H1 (cell line): ENCODE measurements at regions not wholly inside any gene's neighbourhood (a gene's known extent, or its start where the extent isn't known, plus 50 kb on each side); places are given as distances from the start of the nearest gene placed in this dataset.

ENCODE experiments used
- CTCF ChIA-PET: fragments of 300-600 bp; sonication (Branson Sonifier 250); formaldehyde crosslinking; loops from one replicate; lab custom pipeline; 2021; ENCODE audit not compliant: partially characterized antibody; lab: Charles Lee
- POLR2A ChIA-PET: fragments of 300-600 bp; sonication (Branson Sonifier 250); formaldehyde crosslinking; loops from one replicate; lab custom pipeline; 2021; ENCODE audit warnings: inconsistent platforms; ENCODE audit not compliant: partially characterized antibody; lab: Charles Lee
- DNase-seq, 2 experiments: peaks; one replicate each; pipeline versions ENCODE4 v3.0.0 to v3.0.0-alpha.2; 2010 to 2022; ENCODE audit warnings: low spot score in 2 of 2, low read depth in 1 of 2, mixed read lengths in 1 of 2
- FAIRE-seq: peaks from 2 replicates; lab custom pipeline; 2011; peaks lifted over from hg19 to GRCh38; lab: Jason Lieb, UNC
- H2AFZ ChIP-seq: 2 replicates; pipeline ENCODE4 v1.8.1; 2012; ENCODE audit warnings: low read length, inconsistent platforms
- H2AK5ac ChIP-seq: 2 replicates; pipeline ENCODE4 v1.6.1; 2013; ENCODE audit warnings: low read depth, low read length
- H2BK120ac ChIP-seq: replicated peaks from 2 replicates; pipeline ENCODE3; 2013; ENCODE audit warnings: low read depth, low read length, inconsistent platforms
- H2BK12ac ChIP-seq: 2 replicates; pipeline ENCODE4 v1.6.1; 2013; ENCODE audit warnings: low read depth, low read length
- H2BK15ac ChIP-seq: 2 replicates; pipeline ENCODE4 v1.6.1; 2013; ENCODE audit warnings: low read length
- H2BK20ac ChIP-seq: 2 replicates; pipeline ENCODE4 v1.6.1; 2013; ENCODE audit warnings: low read length
- H2BK5ac ChIP-seq: 2 replicates; pipeline ENCODE4 v1.6.1; 2013; ENCODE audit warnings: low read depth, low read length
- H3K14ac ChIP-seq: 2 replicates; pipeline ENCODE4 v1.6.1; 2013; ENCODE audit warnings: inconsistent platforms; ENCODE audit not compliant: insufficient read length
- H3K18ac ChIP-seq: 2 replicates; pipeline ENCODE4 v1.6.1; 2013; ENCODE audit warnings: low read length; ENCODE audit errors: extremely low read depth
- H3K23ac ChIP-seq: 2 replicates; pipeline ENCODE4 v1.6.1; 2013; ENCODE audit warnings: inconsistent platforms; ENCODE audit not compliant: insufficient read length
- H3K23me2 ChIP-seq: 2 replicates; pipeline ENCODE4 v1.6.1; 2013; ENCODE audit warnings: low read depth, low read length
- H3K27ac ChIP-seq: 2 replicates; pipeline ENCODE4 v1.6.1; 2011; ENCODE audit warnings: low read depth, low read length, inconsistent platforms
- H3K27me3 ChIP-seq, 4 experiments: replicated peaks in 1 of 4; 1 replicate in 1 of 4; 2 replicates in 3 of 4; pipeline versions ENCODE4 v1.6.1 to v1.8.1; 2011 to 2013; ENCODE audit warnings: low read length in 3 of 4, mild to moderate bottlenecking in 3 of 4, inconsistent platforms in 2 of 4, mixed read lengths in 2 of 4, moderate library complexity in 1 of 4; ENCODE audit not compliant: control insufficient read depth in 3 of 4, insufficient read depth in 3 of 4; ENCODE audit errors: extremely low read depth in 1 of 4
- H3K36me3 ChIP-seq, 4 experiments: 2 replicates each; pipeline versions ENCODE4 v1.6.1 to v1.8.1; 2011 to 2013; ENCODE audit warnings: mild to moderate bottlenecking in 4 of 4, low read length in 3 of 4, moderate library complexity in 2 of 4, control low read depth in 1 of 4, inconsistent platforms in 1 of 4; ENCODE audit not compliant: insufficient read depth in 4 of 4, control insufficient read depth in 2 of 4
- H3K4ac ChIP-seq: replicated peaks from 2 replicates; pipeline ENCODE3; 2013; ENCODE audit warnings: low read length, low read depth, mixed read lengths, inconsistent platforms; ENCODE audit not compliant: insufficient read length
- H3K4me1 ChIP-seq, 4 experiments: replicated peaks in 1 of 4; 1 replicate in 1 of 4; 2 replicates in 3 of 4; pipeline versions ENCODE4 v1.6.1 to v1.8.1; 2011 to 2013; ENCODE audit warnings: low read length in 3 of 4, inconsistent platforms in 2 of 4, mixed read lengths in 1 of 4; ENCODE audit not compliant: insufficient read depth in 4 of 4, control insufficient read depth in 3 of 4
- H3K4me2 ChIP-seq, 2 experiments: 2 replicates each; pipeline versions ENCODE4 v1.6.1 to v1.8.1; 2011 to 2013; ENCODE audit warnings: low read depth in 2 of 2, low read length in 2 of 2, control low read depth in 1 of 2, inconsistent platforms in 1 of 2, mild to moderate bottlenecking in 1 of 2; ENCODE audit not compliant: insufficient read depth in 1 of 2
- H3K4me3 ChIP-seq, 4 experiments: fragments of 200-600, 300-600 bp in 1 of 4; sonication (generic), shearing (Covaris generic), sonication (Bioruptor Twin) in 1 of 4; 2 replicates each; pipeline versions ENCODE4 v1.5.1 to v1.8.1; 2011 to 2016; ENCODE audit warnings: low read length in 4 of 4, low read depth in 3 of 4, control low read depth in 2 of 4, inconsistent platforms in 2 of 4, mild to moderate bottlenecking in 2 of 4, mixed read lengths in 1 of 4, moderate library complexity in 1 of 4; ENCODE audit not compliant: insufficient read depth in 2 of 4; ENCODE audit errors: extremely low read depth in 1 of 4
- H3K56ac ChIP-seq: replicated peaks from 2 replicates; pipeline ENCODE3; 2013; ENCODE audit warnings: low read depth, mild to moderate bottlenecking, mixed read lengths, low read length, inconsistent platforms; ENCODE audit not compliant: insufficient read length
- H3K79me1 ChIP-seq: 2 replicates; pipeline ENCODE4 v1.6.1; 2013; ENCODE audit warnings: low read depth, low read length, control low read depth
- H3K79me2 ChIP-seq, 2 experiments: 2 replicates each; pipeline versions ENCODE4 v1.6.1 to v1.8.1; 2012 to 2013; ENCODE audit warnings: low read length in 2 of 2, mild to moderate bottlenecking in 2 of 2, inconsistent platforms in 1 of 2; ENCODE audit not compliant: insufficient read depth in 2 of 2, control insufficient read depth in 1 of 2
- H3K9ac ChIP-seq, 4 experiments: replicated peaks in 1 of 4; 1 replicate in 1 of 4; 2 replicates in 3 of 4; pipeline versions ENCODE4 v1.6.1 to v1.8.1; 2011 to 2013; ENCODE audit warnings: low read depth in 3 of 4, low read length in 3 of 4, control low read depth in 2 of 4, mild to moderate bottlenecking in 2 of 4, moderate library complexity in 2 of 4, inconsistent platforms in 1 of 4; ENCODE audit errors: extremely low read depth in 1 of 4
- H3K9me3 ChIP-seq, 2 experiments: 2 replicates each; pipeline versions ENCODE4 v1.6.1 to v1.8.1; 2012 to 2013; ENCODE audit warnings: mild to moderate bottlenecking in 2 of 2, moderate library complexity in 2 of 2, control low read depth in 1 of 2, inconsistent platforms in 1 of 2, low read depth in 1 of 2, low read length in 1 of 2, mixed read lengths in 1 of 2; ENCODE audit not compliant: insufficient read depth in 2 of 2
- H4K20me1 ChIP-seq, 2 experiments: replicated peaks in 1 of 2; 2 replicates each; pipeline versions ENCODE3 to v1.8.1; 2011 to 2013; ENCODE audit warnings: inconsistent platforms in 2 of 2, low read length in 2 of 2, mild to moderate bottlenecking in 1 of 2; ENCODE audit not compliant: insufficient read depth in 2 of 2, control insufficient read depth in 1 of 2
- H4K5ac ChIP-seq: 2 replicates; pipeline ENCODE4 v1.6.1; 2013; ENCODE audit warnings: low read length, low read depth, mixed read lengths, inconsistent platforms; ENCODE audit not compliant: insufficient read length
- H4K8ac ChIP-seq: 2 replicates; pipeline ENCODE4 v1.8.0; 2013; ENCODE audit warnings: mild to moderate bottlenecking, moderate library complexity, low read length, inconsistent platforms; ENCODE audit not compliant: insufficient read depth; ENCODE audit errors: extremely low read depth
- H4K91ac ChIP-seq: replicated peaks from 2 replicates; pipeline ENCODE3; 2013; ENCODE audit warnings: low read length, mixed read lengths, inconsistent platforms; ENCODE audit not compliant: insufficient read length
- E2F6 ChIP-seq: IDR thresholded peaks from 2 replicates; pipeline ENCODE4 v1.6.1; 2012; ENCODE audit warnings: inconsistent platforms
- WGBS, 2 experiments: shearing (Covaris generic) in 1 of 2; methylation state at CpG; one replicate each; pipeline versions ENCODE4 v1.1.6 to v1.1.7; 2013 to 2015; ENCODE audit warnings: low lambda C conversion rate in 2 of 2, mixed read lengths in 2 of 2, inconsistent platforms in 1 of 2, low coverage in 1 of 2, missing lambda C conversion rate in 1 of 2; ENCODE audit not compliant: insufficient replicate concordance in 2 of 2, insufficient coverage in 1 of 2, insufficient read length in 1 of 2; ENCODE audit errors: extremely low coverage in 1 of 2, missing lambda C conversion rate in 1 of 2; 5-methylcytosine and 5-hydroxymethylcytosine counted together

DNA sequence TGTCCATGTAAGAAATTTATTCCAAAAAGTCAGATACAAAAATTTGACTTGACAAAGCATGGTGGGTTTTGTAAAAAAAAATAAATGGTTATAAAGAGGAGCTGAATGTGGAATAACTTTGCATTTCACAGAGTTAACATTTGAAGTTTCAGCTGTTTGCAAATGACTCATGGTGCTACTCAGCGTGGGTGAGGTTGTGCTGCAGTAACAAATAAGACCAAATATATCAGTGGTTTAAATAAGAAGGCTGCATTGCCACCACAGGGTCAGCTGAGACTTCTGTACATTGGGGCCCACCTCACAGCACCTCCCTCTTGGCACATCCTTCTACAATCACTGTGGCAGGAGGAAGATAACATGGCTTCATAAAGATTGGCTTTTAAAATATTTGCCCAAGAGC is 272.5 kb upstream of the SULF2 start:
- Histone ChIP-seq H3K27me3 (no peaks in the 10 kb centered on the region), H4K91ac (no peak overlapping the region), H3K4me1 (no peaks in the 10 kb centered on the region), H3K79me2 (no peaks in the 10 kb centered on the region), H2BK12ac (no peak overlapping the region), H3K14ac (no peak overlapping the region), H2BK15ac (no peak overlapping the region), H3K4ac (no peak overlapping the region), H2BK5ac (no peak overlapping the region), H3K56ac (no peak overlapping the region), H2BK120ac (no peak overlapping the region), H3K18ac (no peak overlapping the region), H2BK20ac (no peak overlapping the region), H4K5ac (no peak overlapping the region), H3K4me2 (no peak overlapping the region), H3K79me1 (no peaks in the 10 kb centered on the region), H4K8ac (no peak overlapping the region), H2AK5ac (no peak overlapping the region), H3K27ac (no peak overlapping the region), H3K4me3 (no peak overlapping the region), H3K23ac (no peak overlapping the region), H3K9me3 (peaks cover 15 to 27% of the 10 kb centered on the region in 2 experiments), H3K23me2 (no peaks in the 10 kb centered on the region), H4K20me1 (no peaks in the 10 kb centered on the region), H2AFZ (no peak overlapping the region), H3K36me3 (peaks cover 0 to 3% (median 0%) of the 10 kb centered on the region in 4 experiments; a peak in 1 of 8 replicates), H3K9ac (no peak overlapping the region)
- FAIRE-seq, result no peak
- WGBS, 2 experiments, result 94% methylated on average over 1 of the region's 1 CpG; no CpG with 5 or more reads in 1 of the 2 experiments
- no peak for TF ChIP-seq E2F6
- no peak for DNase-seq
- POLR2A ChIA-PET, result no interaction called here
- CTCF ChIA-PET, result interaction anchor here (1.2 kb wide), 1 partner anchor 11 kb away, joined by 3 read pairs; no protein-coding TSS in a partner anchor
